HCT116 (cell line): ENCODE measurements at regions not wholly inside any gene's neighbourhood (a gene's known extent, or its start where the extent isn't known, plus 50 kb on each side); places are given as distances from the start of the nearest gene placed in this dataset.

Experiments used
- ATAC-seq: fragments of 200-7000 bp; cut with Tn5 transposase; 2 replicates; pipeline ENCODE4 v1.9.1; 2020; ENCODE audit warnings: mild to moderate bottlenecking, moderate library complexity
- BruUV-seq: library from RNA; stranded (reverse); fragments of 400-500 nt; replicated peaks from 2 replicates; lab custom pipeline; 2021; lab: Mats Ljungman, UMichigan
- CTCF ChIA-PET: fragments of 300-600 bp; sonication (Branson Sonifier 250); formaldehyde crosslinking; loops from one replicate; lab custom pipeline; 2021; ENCODE audit warnings: antibody characterized with exemption; lab: Charles Lee
- POLR2A ChIA-PET: fragments of 300-600, 350-600 bp; sonication (Branson Sonifier 250); formaldehyde crosslinking; loops from one replicate; lab custom pipeline; 2021; ENCODE audit warnings: antibody characterized with exemption; lab: Charles Lee
- RAD21 ChIA-PET, 2 experiments: fragments of 300-600 bp; sonication (Branson Sonifier 250); formaldehyde crosslinking; loops; one replicate each; lab custom pipeline; 2023; ENCODE audit warnings: low total read pairs in 2 of 2; ENCODE audit not compliant: uncharacterized antibody in 2 of 2, unreplicated experiment in 2 of 2, low non-redundant PET in 1 of 2; lab: Charles Lee
- DNase-seq: peaks from one replicate; pipeline ENCODE4 v3.0.0-alpha.2; 2010; ENCODE audit warnings: low read depth, low spot score
- H2AFZ ChIP-seq: fragments of 200-600 bp; shearing (Covaris generic), sonication (generic); 2 replicates; pipeline ENCODE4 v1.6.1; 2017; ENCODE audit warnings: low read depth, mixed run types, mixed read lengths, antibody characterized with exemption, low read length; ENCODE audit not compliant: poor library complexity, severe bottlenecking
- H3K27ac ChIP-seq: 2 replicates; pipeline ENCODE4 v1.5.1; 2012; ENCODE audit warnings: low read depth, low read length
- H3K27me3 ChIP-seq: fragments of 200-600 bp; sonication (generic); 2 replicates; pipeline ENCODE4 v1.6.1; 2016; ENCODE audit warnings: mixed run types, low read length, mixed read lengths; ENCODE audit not compliant: insufficient read depth
- H3K36me3 ChIP-seq, 2 experiments: fragments of 200-500 bp in 1 of 2; fragments of 200-600 bp in 1 of 2; sonication (Bioruptor generic) in 1 of 2; sonication (generic) in 1 of 2; 2 replicates each; pipeline versions ENCODE4 v1.5.1 to v1.6.1; 2014 to 2016; ENCODE audit warnings: low read length in 2 of 2, inconsistent platforms in 1 of 2, mixed read lengths in 1 of 2, mixed run types in 1 of 2; ENCODE audit not compliant: insufficient read depth in 2 of 2, control insufficient read depth in 1 of 2
- H3K4me1 ChIP-seq, 2 experiments: fragments of 200-600 bp in 1 of 2; sonication (generic) in 1 of 2; 2 replicates each; pipeline versions ENCODE4 v1.5.1 to v1.6.1; 2012 to 2017; ENCODE audit warnings: low read length in 2 of 2, inconsistent platforms in 1 of 2, mild to moderate bottlenecking in 1 of 2, mixed read lengths in 1 of 2, mixed run types in 1 of 2, moderate library complexity in 1 of 2; ENCODE audit not compliant: insufficient read depth in 2 of 2, control insufficient read depth in 1 of 2
- H3K4me2 ChIP-seq: fragments of 200-600 bp; sonication (generic); 2 replicates; pipeline ENCODE4 v1.6.1; 2017; ENCODE audit warnings: mixed run types, low read length, mixed read lengths
- H3K4me3 ChIP-seq, 2 experiments: fragments of 200-600 bp in 1 of 2; sonication (generic) in 1 of 2; replicated peaks in 1 of 2; 2 replicates each; pipeline ENCODE4 v1.5.1; 2011 to 2016; ENCODE audit warnings: low read length in 2 of 2, control low read depth in 1 of 2, low read depth in 1 of 2, mild to moderate bottlenecking in 1 of 2, mixed read lengths in 1 of 2, mixed run types in 1 of 2
- H3K79me2 ChIP-seq: fragments of 200-600 bp; sonication (generic); 2 replicates; pipeline ENCODE4 v1.6.1; 2017; ENCODE audit warnings: mild to moderate bottlenecking, mixed run types, low read length, moderate library complexity, mixed read lengths; ENCODE audit not compliant: insufficient read depth
- H3K9ac ChIP-seq: fragments of 200-600 bp; sonication (generic); 2 replicates; pipeline ENCODE4 v1.6.1; 2016; ENCODE audit warnings: low read length, mixed read lengths
- H3K9me2 ChIP-seq: fragments of 200-600 bp; sonication (generic), shearing (Covaris generic); 2 replicates; pipeline ENCODE4 v1.6.1; 2017; ENCODE audit warnings: mixed run types, mild to moderate bottlenecking, moderate library complexity; ENCODE audit not compliant: insufficient read depth
- H3K9me3 ChIP-seq, 2 experiments: fragments of 200-500 bp in 1 of 2; fragments of 200-600 bp in 1 of 2; sonication (Bioruptor generic) in 1 of 2; sonication (generic) in 1 of 2; 2 replicates each; pipeline ENCODE4 v1.6.1; 2014 to 2017; ENCODE audit warnings: low read length in 2 of 2, mixed read lengths in 2 of 2, inconsistent platforms in 1 of 2, low read depth in 1 of 2, mild to moderate bottlenecking in 1 of 2, mixed run types in 1 of 2, moderate library complexity in 1 of 2; ENCODE audit not compliant: control insufficient read depth in 1 of 2, insufficient read depth in 1 of 2
- H4K20me1 ChIP-seq: fragments of 200-600 bp; sonication (generic), shearing (Covaris generic); 2 replicates; pipeline ENCODE4 v1.6.1; 2017; ENCODE audit warnings: mixed run types, mild to moderate bottlenecking, moderate library complexity; ENCODE audit not compliant: insufficient read depth
- CBX3 ChIP-seq: IDR thresholded peaks from 2 replicates; pipeline ENCODE4 v1.6.1; 2012; ENCODE audit warnings: low read depth
- ELF1 ChIP-seq: IDR thresholded peaks from 2 replicates; pipeline ENCODE4 v1.6.1; 2012; ENCODE audit warnings: low read depth, borderline replicate concordance
- EZH2 ChIP-seq: fragments of 200-600 bp; sonication (generic); IDR thresholded peaks from 2 replicates; pipeline ENCODE4 v1.6.1; 2017; ENCODE audit warnings: antibody characterized with exemption, mixed run types
- FOSL1 ChIP-seq: IDR thresholded peaks from 2 replicates; pipeline ENCODE4 v1.6.1; 2012; ENCODE audit warnings: low read depth
- POLR2AphosphoS5 ChIP-seq: IDR thresholded peaks from 2 replicates; pipeline ENCODE4 v1.6.1; 2011; ENCODE audit warnings: mild to moderate bottlenecking, low read depth, low read length, moderate library complexity
- RAD21 ChIP-seq: IDR thresholded peaks from 2 replicates; pipeline ENCODE4 v1.6.1; 2012; ENCODE audit warnings: low read depth, mild to moderate bottlenecking
- SP1 ChIP-seq: IDR thresholded peaks from 2 replicates; pipeline ENCODE4 v1.6.1; 2012; ENCODE audit warnings: low read depth
- YY1 ChIP-seq: IDR thresholded peaks from 2 replicates; pipeline ENCODE4 v1.6.1; 2011; ENCODE audit warnings: low read length, low read depth, moderate library complexity, mild to moderate bottlenecking; ENCODE audit not compliant: insufficient replicate concordance; ENCODE audit errors: extremely low read depth
- ZNF274 ChIP-seq: fragments of 200-500 bp; sonication (Bioruptor generic); IDR thresholded peaks from 2 replicates; pipeline ENCODE4 v1.6.1; 2014; ENCODE audit warnings: mild to moderate bottlenecking, low read depth, low read length, inconsistent platforms
- intact Hi-C: fragments of 100-400 bp; cut with micrococcal nuclease; formaldehyde crosslinking; loops from 2 replicates; pipeline ENCODE4 v1.10.0; 2022
- TF ChIP-seq, protein P1 (sequence below): IDR thresholded peaks from 2 replicates; pipeline ENCODE4 v1.6.1; 2011; ENCODE audit warnings: mild to moderate bottlenecking, low read length, moderate library complexity; ENCODE audit not compliant: insufficient replicate concordance; ENCODE audit errors: extremely low read depth
- TF ChIP-seq, protein P2 (sequence below): IDR thresholded peaks from 2 replicates; pipeline ENCODE4 v1.6.1; 2012
- TF ChIP-seq, protein P3 (sequence below), 3 experiments: fragments of 200-600 bp in 1 of 3; sonication (generic) in 1 of 3; IDR thresholded peaks in 2 of 3; conservative IDR thresholded peaks in 1 of 3; 2 replicates each; pipeline ENCODE4 v1.5.1; 2012 to 2017; ENCODE audit warnings: low read depth in 2 of 3, low read length in 2 of 3, antibody characterized with exemption in 1 of 3, borderline replicate concordance in 1 of 3, control low read depth in 1 of 3, mild to moderate bottlenecking in 1 of 3, mixed read lengths in 1 of 3, mixed run types in 1 of 3, moderate library complexity in 1 of 3; ENCODE audit not compliant: insufficient read depth in 1 of 3
- TF ChIP-seq, protein P4 (sequence below): IDR thresholded peaks from 2 replicates; pipeline ENCODE4 v1.6.1; 2012
- TF ChIP-seq, protein P5 (sequence below): IDR thresholded peaks from 2 replicates; pipeline ENCODE4 v1.6.1; 2012; ENCODE audit warnings: low read depth

DNA sequence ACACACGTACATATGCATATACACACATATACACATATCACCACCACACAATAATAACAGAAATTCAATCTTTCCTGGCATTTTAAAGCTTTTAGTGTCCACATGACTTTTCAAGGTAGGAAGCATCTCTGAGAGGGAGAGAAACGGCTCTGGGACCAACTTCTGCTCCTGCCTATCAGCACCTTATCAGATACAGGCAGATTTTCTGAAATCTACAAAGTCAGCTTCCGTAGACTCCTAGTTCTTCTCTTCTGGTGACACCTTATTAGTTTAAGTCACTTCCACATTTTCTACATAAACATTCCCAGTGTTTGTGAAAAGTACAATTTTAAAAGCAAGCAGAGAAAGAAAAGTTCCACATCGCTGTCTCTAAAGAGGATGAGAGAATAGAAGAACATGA, 74.5 kb downstream of the ZNF22 start (continued):
- TF ChIP-seq, protein P1, sequence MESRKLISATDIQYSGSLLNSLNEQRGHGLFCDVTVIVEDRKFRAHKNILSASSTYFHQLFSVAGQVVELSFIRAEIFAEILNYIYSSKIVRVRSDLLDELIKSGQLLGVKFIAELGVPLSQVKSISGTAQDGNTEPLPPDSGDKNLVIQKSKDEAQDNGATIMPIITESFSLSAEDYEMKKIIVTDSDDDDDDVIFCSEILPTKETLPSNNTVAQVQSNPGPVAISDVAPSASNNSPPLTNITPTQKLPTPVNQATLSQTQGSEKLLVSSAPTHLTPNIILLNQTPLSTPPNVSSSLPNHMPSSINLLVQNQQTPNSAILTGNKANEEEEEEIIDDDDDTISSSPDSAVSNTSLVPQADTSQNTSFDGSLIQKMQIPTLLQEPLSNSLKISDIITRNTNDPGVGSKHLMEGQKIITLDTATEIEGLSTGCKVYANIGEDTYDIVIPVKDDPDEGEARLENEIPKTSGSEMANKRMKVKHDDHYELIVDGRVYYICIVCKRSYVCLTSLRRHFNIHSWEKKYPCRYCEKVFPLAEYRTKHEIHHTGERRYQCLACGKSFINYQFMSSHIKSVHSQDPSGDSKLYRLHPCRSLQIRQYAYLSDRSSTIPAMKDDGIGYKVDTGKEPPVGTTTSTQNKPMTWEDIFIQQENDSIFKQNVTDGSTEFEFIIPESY: no peak
- TF ChIP-seq CBX3 (no peak), SP1 (no peak), RAD21 (no peak)

DNA sequence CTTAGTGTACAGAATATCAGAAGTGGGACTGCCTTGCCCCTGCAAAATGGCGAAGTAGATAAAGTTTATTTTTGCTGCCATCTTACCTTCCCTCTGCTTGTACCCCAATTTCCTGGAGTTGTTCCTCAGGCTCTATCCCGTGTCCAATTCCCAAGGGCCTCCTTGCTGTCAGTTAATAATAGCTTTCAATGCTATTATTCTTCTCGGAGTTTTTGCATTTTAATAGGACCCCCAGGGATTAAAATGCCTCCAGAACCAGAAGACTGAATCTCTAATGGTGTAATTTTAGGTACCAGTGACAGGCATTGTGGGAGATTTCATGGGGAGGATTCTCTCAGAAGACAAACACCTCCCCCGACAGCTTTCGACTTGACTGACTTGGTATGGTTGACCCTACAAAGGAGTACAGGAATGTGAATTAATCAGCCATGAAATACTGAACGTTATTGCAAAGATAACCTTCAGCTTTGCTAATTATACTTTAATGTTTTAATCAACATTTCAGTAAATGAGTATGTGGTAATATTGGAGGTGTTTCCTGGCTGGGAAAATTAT, 75.2 kb downstream of the ZNF22 start:
- BruUV-seq: no TSS peak
- Histone ChIP-seq H3K9me3 (no peaks in the 10 kb centered on the region), H4K20me1 (no peaks in the 10 kb centered on the region), H3K27me3 (no peaks in the 10 kb centered on the region), H3K4me3 (no peak overlapping the region), H2AFZ (no peak overlapping the region), H3K4me2 (no peak overlapping the region), H3K9ac (no peak overlapping the region), H3K79me2 (no peaks in the 10 kb centered on the region), H3K27ac (no peak overlapping the region), H3K4me1 (no peaks in the 10 kb centered on the region; a peak in 1 of 4 replicates), H3K9me2 (no peaks in the 10 kb centered on the region), H3K36me3 (no peaks in the 10 kb centered on the region)
- TF ChIP-seq EZH2: no peak
- TF ChIP-seq, protein P2, sequence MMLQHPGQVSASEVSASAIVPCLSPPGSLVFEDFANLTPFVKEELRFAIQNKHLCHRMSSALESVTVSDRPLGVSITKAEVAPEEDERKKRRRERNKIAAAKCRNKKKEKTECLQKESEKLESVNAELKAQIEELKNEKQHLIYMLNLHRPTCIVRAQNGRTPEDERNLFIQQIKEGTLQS: no peak
- TF ChIP-seq, protein P3, sequence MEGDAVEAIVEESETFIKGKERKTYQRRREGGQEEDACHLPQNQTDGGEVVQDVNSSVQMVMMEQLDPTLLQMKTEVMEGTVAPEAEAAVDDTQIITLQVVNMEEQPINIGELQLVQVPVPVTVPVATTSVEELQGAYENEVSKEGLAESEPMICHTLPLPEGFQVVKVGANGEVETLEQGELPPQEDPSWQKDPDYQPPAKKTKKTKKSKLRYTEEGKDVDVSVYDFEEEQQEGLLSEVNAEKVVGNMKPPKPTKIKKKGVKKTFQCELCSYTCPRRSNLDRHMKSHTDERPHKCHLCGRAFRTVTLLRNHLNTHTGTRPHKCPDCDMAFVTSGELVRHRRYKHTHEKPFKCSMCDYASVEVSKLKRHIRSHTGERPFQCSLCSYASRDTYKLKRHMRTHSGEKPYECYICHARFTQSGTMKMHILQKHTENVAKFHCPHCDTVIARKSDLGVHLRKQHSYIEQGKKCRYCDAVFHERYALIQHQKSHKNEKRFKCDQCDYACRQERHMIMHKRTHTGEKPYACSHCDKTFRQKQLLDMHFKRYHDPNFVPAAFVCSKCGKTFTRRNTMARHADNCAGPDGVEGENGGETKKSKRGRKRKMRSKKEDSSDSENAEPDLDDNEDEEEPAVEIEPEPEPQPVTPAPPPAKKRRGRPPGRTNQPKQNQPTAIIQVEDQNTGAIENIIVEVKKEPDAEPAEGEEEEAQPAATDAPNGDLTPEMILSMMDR (IDR thresholded peaks at IDR 0.05 in 2 of 3, conservative IDR thresholded peaks at IDR 0.05 in 1 of 3; ENCODE audit: borderline replicate concordance in 1 of 3, insufficient read depth in 1 of 3, low read depth in 2 of 3, low read length in 2 of 3): no peak
- TF ChIP-seq SP1: no peak
- no peak for TF ChIP-seq FOSL1
- TF ChIP-seq ELF1: no peak
- TF ChIP-seq POLR2AphosphoS5: no peak
- no peak for TF ChIP-seq YY1
- TF ChIP-seq RAD21: no peak
- TF ChIP-seq, protein P4, sequence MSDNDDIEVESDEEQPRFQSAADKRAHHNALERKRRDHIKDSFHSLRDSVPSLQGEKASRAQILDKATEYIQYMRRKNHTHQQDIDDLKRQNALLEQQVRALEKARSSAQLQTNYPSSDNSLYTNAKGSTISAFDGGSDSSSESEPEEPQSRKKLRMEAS: no peak
- no peak for TF ChIP-seq ZNF274
- TF ChIP-seq, protein P5, sequence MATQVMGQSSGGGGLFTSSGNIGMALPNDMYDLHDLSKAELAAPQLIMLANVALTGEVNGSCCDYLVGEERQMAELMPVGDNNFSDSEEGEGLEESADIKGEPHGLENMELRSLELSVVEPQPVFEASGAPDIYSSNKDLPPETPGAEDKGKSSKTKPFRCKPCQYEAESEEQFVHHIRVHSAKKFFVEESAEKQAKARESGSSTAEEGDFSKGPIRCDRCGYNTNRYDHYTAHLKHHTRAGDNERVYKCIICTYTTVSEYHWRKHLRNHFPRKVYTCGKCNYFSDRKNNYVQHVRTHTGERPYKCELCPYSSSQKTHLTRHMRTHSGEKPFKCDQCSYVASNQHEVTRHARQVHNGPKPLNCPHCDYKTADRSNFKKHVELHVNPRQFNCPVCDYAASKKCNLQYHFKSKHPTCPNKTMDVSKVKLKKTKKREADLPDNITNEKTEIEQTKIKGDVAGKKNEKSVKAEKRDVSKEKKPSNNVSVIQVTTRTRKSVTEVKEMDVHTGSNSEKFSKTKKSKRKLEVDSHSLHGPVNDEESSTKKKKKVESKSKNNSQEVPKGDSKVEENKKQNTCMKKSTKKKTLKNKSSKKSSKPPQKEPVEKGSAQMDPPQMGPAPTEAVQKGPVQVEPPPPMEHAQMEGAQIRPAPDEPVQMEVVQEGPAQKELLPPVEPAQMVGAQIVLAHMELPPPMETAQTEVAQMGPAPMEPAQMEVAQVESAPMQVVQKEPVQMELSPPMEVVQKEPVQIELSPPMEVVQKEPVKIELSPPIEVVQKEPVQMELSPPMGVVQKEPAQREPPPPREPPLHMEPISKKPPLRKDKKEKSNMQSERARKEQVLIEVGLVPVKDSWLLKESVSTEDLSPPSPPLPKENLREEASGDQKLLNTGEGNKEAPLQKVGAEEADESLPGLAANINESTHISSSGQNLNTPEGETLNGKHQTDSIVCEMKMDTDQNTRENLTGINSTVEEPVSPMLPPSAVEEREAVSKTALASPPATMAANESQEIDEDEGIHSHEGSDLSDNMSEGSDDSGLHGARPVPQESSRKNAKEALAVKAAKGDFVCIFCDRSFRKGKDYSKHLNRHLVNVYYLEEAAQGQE: no peak
- intact Hi-C loops: no loop called here
- CTCF ChIA-PET: no interaction called here
- no peak for ATAC-seq
- RAD21 ChIA-PET: no interaction called here
- DNase-seq: no peak
- POLR2A ChIA-PET: no interaction called here
